GM23338 (cell line): ENCODE measurements at regions not wholly inside any gene's neighbourhood (a gene's known extent, or its start where the extent isn't known, plus 50 kb on each side); places are given as distances from the start of the nearest gene placed in this dataset.

Source experiments
- CREB1 ChIP-seq: fragments of 250-450 bp; sonication (Bioruptor Pico); IDR thresholded peaks from 2 replicates; pipeline ENCODE4 v1.5.0; 2020; ENCODE audit warnings: low read depth, mild to moderate bottlenecking, moderate library complexity
- EZH2 ChIP-seq: fragments of 200-600 bp; sonication (generic); IDR thresholded peaks from one replicate; pipeline ENCODE4 v1.8.0; 2017; ENCODE audit warnings: antibody characterized with exemption, mild to moderate bottlenecking, low read depth; ENCODE audit not compliant: unreplicated experiment
- EZH2phosphoT487 ChIP-seq: fragments of 200-600 bp; sonication (generic); IDR thresholded peaks from one replicate; pipeline ENCODE4 v1.8.1; 2018; ENCODE audit warnings: antibody characterized with exemption; ENCODE audit not compliant: unreplicated experiment
- POLR2AphosphoS5 ChIP-seq: IDR thresholded peaks from 2 replicates; pipeline ENCODE4 v1.6.1; 2016; ENCODE audit warnings: antibody characterized with exemption, low read depth
- TF ChIP-seq, protein P1 (sequence below), 2 experiments: fragments of 200-600 bp in 1 of 2; sonication (generic) in 1 of 2; conservative IDR thresholded peaks; 2 replicates each; pipeline versions ENCODE4 v1.5.1 to v1.6.1; 2016 to 2017; ENCODE audit warnings: antibody characterized with exemption in 2 of 2, low read depth in 2 of 2, mild to moderate bottlenecking in 2 of 2, moderate library complexity in 1 of 2

DNA sequence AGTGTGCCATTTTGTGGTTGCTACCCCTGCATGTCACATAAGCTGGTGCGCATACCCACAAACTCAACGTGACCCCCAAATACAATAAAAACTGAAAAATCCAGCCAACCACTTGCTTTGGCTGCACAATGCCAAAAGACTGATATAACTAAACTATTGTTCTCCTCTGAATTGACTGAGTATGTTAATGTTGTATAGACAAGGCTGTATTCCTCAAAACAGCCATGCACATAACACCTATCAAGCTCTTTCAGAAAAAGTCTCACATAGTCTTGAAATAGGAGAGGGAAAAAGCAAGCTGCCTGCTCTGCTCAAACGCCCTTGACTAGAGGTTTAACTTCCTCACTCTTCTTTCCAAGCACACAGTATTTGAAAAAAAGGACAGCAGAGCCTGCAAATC is 126.4 kb upstream of the NOCT start:
- TF ChIP-seq, protein P1, sequence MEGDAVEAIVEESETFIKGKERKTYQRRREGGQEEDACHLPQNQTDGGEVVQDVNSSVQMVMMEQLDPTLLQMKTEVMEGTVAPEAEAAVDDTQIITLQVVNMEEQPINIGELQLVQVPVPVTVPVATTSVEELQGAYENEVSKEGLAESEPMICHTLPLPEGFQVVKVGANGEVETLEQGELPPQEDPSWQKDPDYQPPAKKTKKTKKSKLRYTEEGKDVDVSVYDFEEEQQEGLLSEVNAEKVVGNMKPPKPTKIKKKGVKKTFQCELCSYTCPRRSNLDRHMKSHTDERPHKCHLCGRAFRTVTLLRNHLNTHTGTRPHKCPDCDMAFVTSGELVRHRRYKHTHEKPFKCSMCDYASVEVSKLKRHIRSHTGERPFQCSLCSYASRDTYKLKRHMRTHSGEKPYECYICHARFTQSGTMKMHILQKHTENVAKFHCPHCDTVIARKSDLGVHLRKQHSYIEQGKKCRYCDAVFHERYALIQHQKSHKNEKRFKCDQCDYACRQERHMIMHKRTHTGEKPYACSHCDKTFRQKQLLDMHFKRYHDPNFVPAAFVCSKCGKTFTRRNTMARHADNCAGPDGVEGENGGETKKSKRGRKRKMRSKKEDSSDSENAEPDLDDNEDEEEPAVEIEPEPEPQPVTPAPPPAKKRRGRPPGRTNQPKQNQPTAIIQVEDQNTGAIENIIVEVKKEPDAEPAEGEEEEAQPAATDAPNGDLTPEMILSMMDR (conservative IDR thresholded peaks at IDR 0.05; ENCODE audit: low read depth in 2 of 2): no peak
- TF ChIP-seq POLR2AphosphoS5 (no peak), EZH2phosphoT487 (no peak), EZH2 (no peak), CREB1 (no peak)
